ENCODE measurements at regions not wholly inside any gene's neighbourhood (a gene's known extent, or its start where the extent isn't known, plus 50 kb on each side); places are given as distances from the start of the nearest gene placed in this dataset.
"Not testable (repeated sequence)": the region's sequence is repeated elsewhere in the genome, so short reads cannot be mapped to it uniquely, and the experiment has no call there.

GRCh38 chr3:176352716-176353334 is 844.5 kb downstream of the TBL1XR1 start:
- Histone ChIP-seq H4K20me1 (ENCODE audit: insufficient read depth, low read depth, low read length) (no peaks in the 10 kb centered on the region), H2AFZ (ENCODE audit: low read length) (no peak overlapping the region), H3K36me3 (ENCODE audit: insufficient read depth, low read length) (no peaks in the 10 kb centered on the region), H3K79me2 (ENCODE audit: low read length) (no peaks in the 10 kb centered on the region), H3K27me3 (ENCODE audit: low read length) (no peaks in the 10 kb centered on the region), H3K4me1 (ENCODE audit: low read length) (no peaks in the 10 kb centered on the region), H3K4me3 (ENCODE audit: low read length) (no peak overlapping the region), H3K9me2 (replicated peaks; ENCODE audit: insufficient read depth, low read length) (no peaks in the 10 kb centered on the region), H3K9ac (ENCODE audit: low read length) (no peak overlapping the region), H3K4me2 (ENCODE audit: low read depth, low read length, poor library complexity, severe bottlenecking) (no peak overlapping the region), H3K9me3 (ENCODE audit: low read length) (peaks cover 33% of the 10 kb centered on the region), H3K27ac (ENCODE audit: low read length) (no peak overlapping the region)
- DNase-seq = no peak

- H3K9me2 ChIP-seq (replicated peaks; ENCODE audit: insufficient read depth, low read length) = no peaks in the 10 kb centered on the region
- H3K9me3 ChIP-seq (ENCODE audit: low read length) = peaks cover 30% of the 10 kb centered on the region
- no peaks in the 10 kb centered on the region for H3K27me3 ChIP-seq (ENCODE audit: low read length)
- no peak overlapping the region for H3K27ac ChIP-seq (ENCODE audit: low read length)
- no peak overlapping the region for H3K4me3 ChIP-seq (ENCODE audit: low read length)
- no peak overlapping the region for H2AFZ ChIP-seq (ENCODE audit: low read length)
- no peak overlapping the region for H3K9ac ChIP-seq (ENCODE audit: low read length)
- H3K36me3 ChIP-seq (ENCODE audit: insufficient read depth, low read length) = no peaks in the 10 kb centered on the region
- no peak overlapping the region for H3K4me2 ChIP-seq (ENCODE audit: low read depth, low read length, poor library complexity, severe bottlenecking)
- no peaks in the 10 kb centered on the region for H3K79me2 ChIP-seq (ENCODE audit: low read length)
- H4K20me1 ChIP-seq (ENCODE audit: insufficient read depth, low read depth, low read length) = no peaks in the 10 kb centered on the region
- no peak for DNase-seq
- H3K4me1 ChIP-seq (ENCODE audit: low read length) = no peaks in the 10 kb centered on the region
Observed at GRCh38 chr3:176351408-176351807, 845.9 kb downstream of the TBL1XR1 start.

DNA sequence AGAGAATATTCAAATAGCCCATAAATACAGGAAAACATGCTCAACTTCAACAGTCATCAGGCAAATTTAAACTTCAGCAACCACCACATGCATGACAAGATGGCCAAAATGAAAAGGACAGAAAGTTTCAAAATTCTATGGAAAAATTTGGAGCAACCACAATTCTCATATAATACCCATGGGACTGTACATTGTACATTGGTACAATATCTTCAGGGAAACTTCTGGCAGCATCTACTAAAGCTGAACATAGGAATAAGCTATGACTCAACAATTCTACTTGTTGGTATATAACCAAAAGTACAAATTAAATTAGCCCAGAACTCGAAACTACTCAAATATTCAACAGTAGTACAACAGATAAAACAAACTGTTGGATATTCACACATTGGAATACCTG is 847.6 kb downstream of the TBL1XR1 start:
- no peak overlapping the region for H3K4me3 ChIP-seq (ENCODE audit: low read length)
- H3K36me3 ChIP-seq (ENCODE audit: insufficient read depth, low read length) = no peaks in the 10 kb centered on the region
- no peak overlapping the region for H3K4me2 ChIP-seq (ENCODE audit: low read depth, low read length, poor library complexity, severe bottlenecking)
- peaks cover 28% of the 10 kb centered on the region for H3K9me3 ChIP-seq (ENCODE audit: low read length)
- H3K9me2 ChIP-seq (replicated peaks; ENCODE audit: insufficient read depth, low read length) = no peaks in the 10 kb centered on the region
- H3K4me1 ChIP-seq (ENCODE audit: low read length) = no peaks in the 10 kb centered on the region
- no peak overlapping the region for H3K9ac ChIP-seq (ENCODE audit: low read length)
- no peak overlapping the region for H2AFZ ChIP-seq (ENCODE audit: low read length)
- no peaks in the 10 kb centered on the region for H3K79me2 ChIP-seq (ENCODE audit: low read length)
- H4K20me1 ChIP-seq (ENCODE audit: insufficient read depth, low read depth, low read length) = no peaks in the 10 kb centered on the region
- H3K27ac ChIP-seq (ENCODE audit: low read length) = no peak overlapping the region
- no peak for DNase-seq
- no peaks in the 10 kb centered on the region for H3K27me3 ChIP-seq (ENCODE audit: low read length)

DNA sequence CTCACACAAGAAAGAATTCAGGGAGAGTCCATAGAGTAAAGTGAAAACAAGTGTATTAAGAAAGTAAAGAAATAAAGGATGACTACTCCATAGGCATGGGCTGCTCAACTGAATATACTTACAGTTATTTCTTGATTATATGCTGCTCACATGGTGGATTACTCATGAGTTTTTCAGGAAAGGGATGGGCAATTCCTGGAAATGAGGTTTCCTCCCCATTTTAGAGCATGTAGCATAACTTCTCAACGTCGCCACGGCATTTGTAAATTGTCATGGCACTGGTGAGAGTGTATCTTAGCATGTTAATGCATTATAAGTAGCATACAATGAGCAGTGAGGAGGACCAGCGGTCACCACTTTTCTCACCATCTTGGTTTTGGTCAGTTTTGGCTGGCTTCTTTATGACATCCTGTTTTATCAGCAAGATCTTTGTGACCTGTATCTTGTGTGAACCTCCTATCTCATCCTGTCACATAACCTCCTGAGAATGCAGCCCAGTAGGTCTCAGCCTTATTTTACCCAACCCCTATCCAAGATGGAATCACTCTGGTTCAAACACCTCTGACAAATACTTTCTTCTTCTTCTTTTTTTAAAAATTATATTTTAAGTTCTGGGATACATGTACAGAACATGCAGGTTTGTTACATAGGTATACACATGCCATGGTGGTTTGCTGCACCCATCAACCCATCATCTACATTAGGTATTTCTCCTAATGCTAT is 849.7 kb downstream of the TBL1XR1 start:
- Histone ChIP-seq H2AFZ (ENCODE audit: low read length) (no peak overlapping the region), H3K4me1 (ENCODE audit: low read length) (no peaks in the 10 kb centered on the region), H3K9me3 (ENCODE audit: low read length) (peaks cover 22% of the 10 kb centered on the region), H3K4me3 (ENCODE audit: low read length) (no peak overlapping the region), H3K9ac (ENCODE audit: low read length) (no peak overlapping the region), H4K20me1 (ENCODE audit: insufficient read depth, low read depth, low read length) (no peaks in the 10 kb centered on the region), H3K4me2 (ENCODE audit: low read depth, low read length, poor library complexity, severe bottlenecking) (no peak overlapping the region), H3K27me3 (ENCODE audit: low read length) (no peaks in the 10 kb centered on the region), H3K9me2 (replicated peaks; ENCODE audit: insufficient read depth, low read length) (no peaks in the 10 kb centered on the region), H3K36me3 (ENCODE audit: insufficient read depth, low read length) (no peaks in the 10 kb centered on the region), H3K27ac (ENCODE audit: low read length) (no peak overlapping the region), H3K79me2 (ENCODE audit: low read length) (no peaks in the 10 kb centered on the region)
- DNase-seq = no peak

- H3K4me1 ChIP-seq (ENCODE audit: low read length) = no peaks in the 10 kb centered on the region
- H2AFZ ChIP-seq (ENCODE audit: low read length) = no peak overlapping the region
- no peaks in the 10 kb centered on the region for H3K27me3 ChIP-seq (ENCODE audit: low read length)
- no peak overlapping the region for H3K4me3 ChIP-seq (ENCODE audit: low read length)
- H3K36me3 ChIP-seq (ENCODE audit: insufficient read depth, low read length) = no peaks in the 10 kb centered on the region
- H3K4me2 ChIP-seq (ENCODE audit: low read depth, low read length, poor library complexity, severe bottlenecking) = no peak overlapping the region
- peaks cover 7% of the 10 kb centered on the region; the same call in 1 of the 2 replicates for H3K9me3 ChIP-seq (ENCODE audit: low read length)
- no peak overlapping the region for H3K27ac ChIP-seq (ENCODE audit: low read length)
- no peaks in the 10 kb centered on the region for H3K9me2 ChIP-seq (replicated peaks; ENCODE audit: insufficient read depth, low read length)
- no peak for DNase-seq
- H4K20me1 ChIP-seq (ENCODE audit: insufficient read depth, low read depth, low read length) = no peaks in the 10 kb centered on the region
- no peaks in the 10 kb centered on the region for H3K79me2 ChIP-seq (ENCODE audit: low read length)
- H3K9ac ChIP-seq (ENCODE audit: low read length) = no peak overlapping the region
Observed at GRCh38 chr3:176341963-176342362, 855.3 kb downstream of the TBL1XR1 start.

DNA sequence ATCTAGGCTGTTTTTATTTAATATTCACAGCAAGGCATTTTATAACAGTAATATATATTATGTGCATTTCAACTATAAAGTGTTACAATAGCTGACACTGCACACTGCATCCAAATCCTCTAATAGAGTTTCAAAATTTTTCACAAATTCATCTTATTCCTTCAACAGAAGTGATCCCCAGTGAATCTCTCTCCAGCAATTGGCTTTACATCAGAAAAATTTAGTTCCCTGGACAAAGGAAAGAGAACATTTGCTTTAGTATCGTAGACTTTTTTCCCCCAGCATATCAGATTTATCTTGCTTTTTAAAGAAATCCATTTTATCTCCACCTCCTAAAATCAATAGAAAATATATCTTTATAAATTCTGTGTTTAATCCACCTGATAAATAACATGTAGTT is 868.6 kb downstream of the TBL1XR1 start:
- Histone ChIP-seq H3K36me3 (ENCODE audit: insufficient read depth, low read length) (no peaks in the 10 kb centered on the region), H3K27me3 (ENCODE audit: low read length) (no peaks in the 10 kb centered on the region), H3K79me2 (ENCODE audit: low read length) (no peaks in the 10 kb centered on the region), H4K20me1 (ENCODE audit: insufficient read depth, low read depth, low read length) (no peaks in the 10 kb centered on the region), H3K27ac (ENCODE audit: low read length) (no peak overlapping the region), H3K4me1 (ENCODE audit: low read length) (no peaks in the 10 kb centered on the region), H3K4me3 (ENCODE audit: low read length) (no peak overlapping the region), H2AFZ (ENCODE audit: low read length) (no peak overlapping the region), H3K9ac (ENCODE audit: low read length) (no peak overlapping the region), H3K9me3 (ENCODE audit: low read length) (peaks cover 18% of the 10 kb centered on the region), H3K4me2 (ENCODE audit: low read depth, low read length, poor library complexity, severe bottlenecking) (no peak overlapping the region), H3K9me2 (replicated peaks; ENCODE audit: insufficient read depth, low read length) (no peaks in the 10 kb centered on the region)
- no peak for DNase-seq

GRCh38 chr3:176328198-176328597 is 869.1 kb downstream of the TBL1XR1 start:
- Histone ChIP-seq H3K79me2 (ENCODE audit: low read length) (no peaks in the 10 kb centered on the region), H2AFZ (ENCODE audit: low read length) (no peak overlapping the region), H3K9ac (ENCODE audit: low read length) (no peak overlapping the region), H3K36me3 (ENCODE audit: insufficient read depth, low read length) (no peaks in the 10 kb centered on the region), H4K20me1 (ENCODE audit: insufficient read depth, low read depth, low read length) (no peaks in the 10 kb centered on the region), H3K27me3 (ENCODE audit: low read length) (no peaks in the 10 kb centered on the region), H3K9me2 (replicated peaks; ENCODE audit: insufficient read depth, low read length) (no peaks in the 10 kb centered on the region), H3K4me3 (ENCODE audit: low read length) (no peak overlapping the region), H3K9me3 (ENCODE audit: low read length) (peaks cover 18% of the 10 kb centered on the region), H3K27ac (ENCODE audit: low read length) (no peak overlapping the region), H3K4me1 (ENCODE audit: low read length) (no peaks in the 10 kb centered on the region), H3K4me2 (ENCODE audit: low read depth, low read length, poor library complexity, severe bottlenecking) (no peak overlapping the region)
- no peak for DNase-seq

- not testable (repeated sequence) for H3K9me2 ChIP-seq (replicated peaks; ENCODE audit: insufficient read depth, low read length); H3K79me2 ChIP-seq (ENCODE audit: low read length); H3K9ac ChIP-seq (ENCODE audit: low read length); H3K27ac ChIP-seq (ENCODE audit: low read length); H3K27me3 ChIP-seq (ENCODE audit: low read length); DNase-seq; H3K4me1 ChIP-seq (ENCODE audit: low read length); H3K4me2 ChIP-seq (ENCODE audit: low read depth, low read length, poor library complexity, severe bottlenecking); H3K36me3 ChIP-seq (ENCODE audit: insufficient read depth, low read length); H2AFZ ChIP-seq (ENCODE audit: low read length); H3K4me3 ChIP-seq (ENCODE audit: low read length); H4K20me1 ChIP-seq (ENCODE audit: insufficient read depth, low read depth, low read length)
- peaks cover 14% of the 10 kb centered on the region for H3K9me3 ChIP-seq (ENCODE audit: low read length)
Observed at GRCh38 chr3:176326894-176327490, 870.3 kb downstream of the TBL1XR1 start.
